ENCODE measurements at regions not wholly inside any gene's neighbourhood (a gene's known extent, or its start where the extent isn't known, plus 50 kb on each side); places are given as distances from the start of the nearest gene placed in this dataset.

GRCh38 chr6:99790679-99791078 is 184.0 kb downstream of the PRDM13 start:
- no peaks in the 10 kb centered on the region for H3K27me3 ChIP-seq (ENCODE audit: control insufficient read depth, insufficient read depth, low read length, poor library complexity, severe bottlenecking)
- no peaks in the 10 kb centered on the region for H3K4me1 ChIP-seq (ENCODE audit: control insufficient read depth, insufficient read depth, low read length)
- no peak overlapping the region for H3K4me3 ChIP-seq (ENCODE audit: insufficient read depth, low read depth, low read length)
- H3K36me3 ChIP-seq (ENCODE audit: control insufficient read depth, insufficient read depth, low read length) = no peaks in the 10 kb centered on the region
- no peaks in the 10 kb centered on the region for H3K9me3 ChIP-seq (ENCODE audit: control insufficient read depth, low read length)
- no peak overlapping the region for H3K27ac ChIP-seq (ENCODE audit: insufficient read depth, low read depth, low read length, poor library complexity, severe bottlenecking)

GRCh38 chr6:99801805-99802204 is 192.2 kb downstream of the MCHR2 start:
- H3K27ac ChIP-seq (ENCODE audit: insufficient read depth, low read depth, low read length, poor library complexity, severe bottlenecking) = no peak overlapping the region
- H3K36me3 ChIP-seq (ENCODE audit: control insufficient read depth, insufficient read depth, low read length) = no peaks in the 10 kb centered on the region
- 100% methylated on average over 1 of the region's 1 CpG for WGBS, 2 experiments
- H3K27me3 ChIP-seq (ENCODE audit: control insufficient read depth, insufficient read depth, low read length, poor library complexity, severe bottlenecking) = no peaks in the 10 kb centered on the region
- no peaks in the 10 kb centered on the region for H3K4me1 ChIP-seq (ENCODE audit: control insufficient read depth, insufficient read depth, low read length)
- H3K9me3 ChIP-seq (ENCODE audit: control insufficient read depth, low read length) = no peaks in the 10 kb centered on the region
- H3K4me3 ChIP-seq (ENCODE audit: insufficient read depth, low read depth, low read length) = no peak overlapping the region

- Histone ChIP-seq H3K36me3 (ENCODE audit: control insufficient read depth, insufficient read depth, low read length) (no peaks in the 10 kb centered on the region), H3K27me3 (ENCODE audit: control insufficient read depth, insufficient read depth, low read length, poor library complexity, severe bottlenecking) (no peaks in the 10 kb centered on the region), H3K4me3 (ENCODE audit: insufficient read depth, low read depth, low read length) (no peak overlapping the region), H3K27ac (ENCODE audit: insufficient read depth, low read depth, low read length, poor library complexity, severe bottlenecking) (no peak overlapping the region), H3K4me1 (ENCODE audit: control insufficient read depth, insufficient read depth, low read length) (no peaks in the 10 kb centered on the region), H3K9me3 (ENCODE audit: control insufficient read depth, low read length) (no peaks in the 10 kb centered on the region)
- 48 to 49% methylated on average over 10 of the region's 10 CpGs for WGBS, 2 experiments
These were observed 191.5 kb downstream of the MCHR2 start for GRCh38 chr6:99802396-99803031.

GRCh38 chr6:99808992-99809391 is 185.0 kb downstream of the MCHR2 start:
- no peaks in the 10 kb centered on the region for H3K27me3 ChIP-seq (ENCODE audit: control insufficient read depth, insufficient read depth, low read length, poor library complexity, severe bottlenecking)
- no peaks in the 10 kb centered on the region for H3K36me3 ChIP-seq (ENCODE audit: control insufficient read depth, insufficient read depth, low read length)
- H3K9me3 ChIP-seq (ENCODE audit: control insufficient read depth, low read length) = no peaks in the 10 kb centered on the region
- no peaks in the 10 kb centered on the region for H3K4me1 ChIP-seq (ENCODE audit: control insufficient read depth, insufficient read depth, low read length)
- WGBS, 2 experiments = 78% methylated on average over 2 of the region's 2 CpGs
- no peak overlapping the region for H3K4me3 ChIP-seq (ENCODE audit: insufficient read depth, low read depth, low read length)
- H3K27ac ChIP-seq (ENCODE audit: insufficient read depth, low read depth, low read length, poor library complexity, severe bottlenecking) = no peak overlapping the region

- H3K27ac ChIP-seq (ENCODE audit: insufficient read depth, low read depth, low read length, poor library complexity, severe bottlenecking) = no peak overlapping the region
These were observed 183.7 kb downstream of the MCHR2 start for GRCh38 chr6:99810295-99810694.

GRCh38 chr6:99810942-99811620 is 182.9 kb downstream of the MCHR2 start:
- Histone ChIP-seq H3K4me3 (ENCODE audit: insufficient read depth, low read depth, low read length) (no peak overlapping the region), H3K27me3 (ENCODE audit: control insufficient read depth, insufficient read depth, low read length, poor library complexity, severe bottlenecking) (no peaks in the 10 kb centered on the region), H3K27ac (ENCODE audit: insufficient read depth, low read depth, low read length, poor library complexity, severe bottlenecking) (no peak overlapping the region), H3K36me3 (ENCODE audit: control insufficient read depth, insufficient read depth, low read length) (no peaks in the 10 kb centered on the region), H3K4me1 (ENCODE audit: control insufficient read depth, insufficient read depth, low read length) (no peaks in the 10 kb centered on the region), H3K9me3 (ENCODE audit: control insufficient read depth, low read length) (no peaks in the 10 kb centered on the region)
- WGBS, 2 experiments = 93 to 96% methylated on average over 3 of the region's 3 CpGs

More at GRCh38 chr6:99810295-99810694, 183.7 kb downstream of the MCHR2 start:
- no peaks in the 10 kb centered on the region for H3K4me1 ChIP-seq (ENCODE audit: control insufficient read depth, insufficient read depth, low read length)
- 89 to 92% methylated on average over 1 of the region's 1 CpG for WGBS, 2 experiments
- H3K4me3 ChIP-seq (ENCODE audit: insufficient read depth, low read depth, low read length) = no peak overlapping the region
- H3K9me3 ChIP-seq (ENCODE audit: control insufficient read depth, low read length) = no peaks in the 10 kb centered on the region
- H3K36me3 ChIP-seq (ENCODE audit: control insufficient read depth, insufficient read depth, low read length) = no peaks in the 10 kb centered on the region
- H3K27me3 ChIP-seq (ENCODE audit: control insufficient read depth, insufficient read depth, low read length, poor library complexity, severe bottlenecking) = no peaks in the 10 kb centered on the region

- no peaks in the 10 kb centered on the region for H3K4me1 ChIP-seq (ENCODE audit: control insufficient read depth, insufficient read depth, low read length)
- H3K27ac ChIP-seq (ENCODE audit: insufficient read depth, low read depth, low read length, poor library complexity, severe bottlenecking) = no peak overlapping the region
- WGBS, 2 experiments = 80 to 93% methylated on average over 1 of the region's 1 CpG
- no peaks in the 10 kb centered on the region for H3K36me3 ChIP-seq (ENCODE audit: control insufficient read depth, insufficient read depth, low read length)
- H3K4me3 ChIP-seq (ENCODE audit: insufficient read depth, low read depth, low read length) = no peak overlapping the region
- no peaks in the 10 kb centered on the region for H3K27me3 ChIP-seq (ENCODE audit: control insufficient read depth, insufficient read depth, low read length, poor library complexity, severe bottlenecking)
- H3K9me3 ChIP-seq (ENCODE audit: control insufficient read depth, low read length) = no peaks in the 10 kb centered on the region
These were observed 182.4 kb downstream of the MCHR2 start for GRCh38 chr6:99811636-99812035.

GRCh38 chr6:99813565-99813964 is 180.5 kb downstream of the MCHR2 start:
- Histone ChIP-seq H3K27me3 (ENCODE audit: control insufficient read depth, insufficient read depth, low read length, poor library complexity, severe bottlenecking) (no peaks in the 10 kb centered on the region), H3K9me3 (ENCODE audit: control insufficient read depth, low read length) (no peaks in the 10 kb centered on the region), H3K4me3 (ENCODE audit: insufficient read depth, low read depth, low read length) (no peak overlapping the region), H3K36me3 (ENCODE audit: control insufficient read depth, insufficient read depth, low read length) (no peaks in the 10 kb centered on the region), H3K4me1 (ENCODE audit: control insufficient read depth, insufficient read depth, low read length) (no peaks in the 10 kb centered on the region), H3K27ac (ENCODE audit: insufficient read depth, low read depth, low read length, poor library complexity, severe bottlenecking) (no peak overlapping the region)
- WGBS, 2 experiments = 0 to 17% methylated on average over 1 of the region's 1 CpG

GRCh38 chr6:99814230-99814928 is 179.6 kb downstream of the MCHR2 start:
- H3K4me3 ChIP-seq (ENCODE audit: insufficient read depth, low read depth, low read length) = no peak overlapping the region
- H3K9me3 ChIP-seq (ENCODE audit: control insufficient read depth, low read length) = no peaks in the 10 kb centered on the region
- H3K4me1 ChIP-seq (ENCODE audit: control insufficient read depth, insufficient read depth, low read length) = no peaks in the 10 kb centered on the region
- no peaks in the 10 kb centered on the region for H3K27me3 ChIP-seq (ENCODE audit: control insufficient read depth, insufficient read depth, low read length, poor library complexity, severe bottlenecking)
- H3K27ac ChIP-seq (ENCODE audit: insufficient read depth, low read depth, low read length, poor library complexity, severe bottlenecking) = no peak overlapping the region
- 90 to 95% methylated on average over 3 to 5 of the region's 6 CpGs for WGBS, 2 experiments
- no peaks in the 10 kb centered on the region for H3K36me3 ChIP-seq (ENCODE audit: control insufficient read depth, insufficient read depth, low read length)

- Histone ChIP-seq H3K4me3 (ENCODE audit: insufficient read depth, low read depth, low read length) (no peak overlapping the region), H3K27me3 (ENCODE audit: control insufficient read depth, insufficient read depth, low read length, poor library complexity, severe bottlenecking) (no peaks in the 10 kb centered on the region), H3K36me3 (ENCODE audit: control insufficient read depth, insufficient read depth, low read length) (no peaks in the 10 kb centered on the region), H3K9me3 (ENCODE audit: control insufficient read depth, low read length) (no peaks in the 10 kb centered on the region), H3K4me1 (ENCODE audit: control insufficient read depth, insufficient read depth, low read length) (no peaks in the 10 kb centered on the region), H3K27ac (ENCODE audit: insufficient read depth, low read depth, low read length, poor library complexity, severe bottlenecking) (no peak overlapping the region)
- WGBS, 2 experiments = 88 to 95% methylated on average over 5 of the region's 5 CpGs
These were observed 177.2 kb downstream of the MCHR2 start for GRCh38 chr6:99816795-99817194.
